ENCODE measurements at regions not wholly inside any gene's neighbourhood (a gene's known extent, or its start where the extent isn't known, plus 50 kb on each side); places are given as distances from the start of the nearest gene placed in this dataset.
"Not testable (repeated sequence)": the region's sequence is repeated elsewhere in the genome, so short reads cannot be mapped to it uniquely, and the experiment has no call there.

DNA sequence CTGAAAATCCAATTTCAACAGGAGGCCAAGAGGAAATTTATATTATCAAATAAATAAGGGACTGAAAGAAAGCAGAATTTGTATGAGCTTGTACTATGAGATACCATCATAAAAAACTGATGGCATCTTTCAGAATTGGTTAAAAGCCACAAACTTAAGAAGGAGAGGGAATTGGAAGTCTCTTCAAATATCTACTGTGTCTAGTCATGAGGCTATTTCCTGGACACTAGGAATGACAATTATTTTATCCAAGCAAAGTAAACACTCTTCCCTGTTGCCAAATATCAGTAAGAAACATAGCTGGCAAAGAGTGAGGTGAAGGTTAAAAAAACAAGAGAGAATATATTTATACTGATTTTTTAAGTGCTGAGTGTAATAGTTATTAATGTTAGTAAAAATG lies 101.5 kb upstream of the ARRDC3 start:
- Histone ChIP-seq H3K79me2 (replicated peaks; ENCODE audit: insufficient read depth, low read length) (no peaks in the 10 kb centered on the region), H3K4me3 (ENCODE audit: low read length) (no peak overlapping the region), H3K9ac (ENCODE audit: low read length) (no peak overlapping the region), H3K36me3 (ENCODE audit: insufficient read depth, low read length) (no peaks in the 10 kb centered on the region), H3K4me2 (ENCODE audit: low read length) (no peak overlapping the region), H3K27ac (ENCODE audit: low read length) (no peak overlapping the region), H3F3A (ENCODE audit: insufficient read depth, low read length, poor library complexity, severe bottlenecking) (no peaks in the 10 kb centered on the region), H4K20me1 (ENCODE audit: insufficient read depth) (no peaks in the 10 kb centered on the region), H3K9me2 (ENCODE audit: insufficient read depth, low read length) (no peaks in the 10 kb centered on the region), H3K9me3 (ENCODE audit: low read length) (peaks cover 4% of the 10 kb centered on the region), H3K27me3 (ENCODE audit: insufficient read depth, low read depth, low read length) (no peaks in the 10 kb centered on the region), H2AFZ (ENCODE audit: low read depth, low read length) (no peak overlapping the region)
- no peak for TF ChIP-seq SMC3 (conservative IDR thresholded peaks at IDR 0.05; ENCODE audit: poor library complexity)
- TF ChIP-seq REST (IDR thresholded peaks at IDR 0.05; ENCODE audit: borderline replicate concordance) = no peak
- TF ChIP-seq EP300 (conservative IDR thresholded peaks at IDR 0.05; ENCODE audit: poor library complexity, severe bottlenecking) = no peak
- TF ChIP-seq CTCF (IDR thresholded peaks at IDR 0.05; ENCODE audit: poor library complexity, severe bottlenecking) = no peak
- no peak for TF ChIP-seq EZH2 (IDR thresholded peaks at IDR 0.05; ENCODE audit: borderline replicate concordance, insufficient read depth, low read length, poor library complexity, severe bottlenecking)
- no peak for TF ChIP-seq POLR2AphosphoS5 (IDR thresholded peaks at IDR 0.05)
- TF ChIP-seq TAF1 (IDR thresholded peaks at IDR 0.05; ENCODE audit: low read depth) = no peak
- TF ChIP-seq MXI1 (conservative IDR thresholded peaks at IDR 0.05; ENCODE audit: poor library complexity, severe bottlenecking) = no peak
- TF ChIP-seq RAD21 (conservative IDR thresholded peaks at IDR 0.05) = no peak

DNA sequence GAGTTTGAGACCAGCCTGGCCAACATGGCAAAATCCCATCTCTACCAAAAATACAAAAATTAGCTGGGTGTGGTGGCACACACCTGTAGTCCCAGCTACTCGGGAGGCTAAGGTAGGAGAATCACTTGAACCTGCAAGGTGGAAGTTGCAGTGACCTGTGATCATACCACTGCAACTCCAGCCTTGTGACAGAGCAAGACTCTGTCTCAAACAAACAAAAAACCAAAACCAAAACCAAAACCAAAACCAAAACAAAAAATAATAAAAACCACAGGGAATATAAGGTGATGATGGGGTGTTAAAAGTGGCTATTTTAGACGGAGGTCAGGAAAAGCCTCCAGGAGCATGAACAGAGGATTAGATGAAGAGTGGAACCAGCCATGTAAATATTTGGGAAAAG lies 96.3 kb upstream of the ARRDC3 start:
- not testable (repeated sequence) for H4K20me1 ChIP-seq (ENCODE audit: insufficient read depth); H3K36me3 ChIP-seq (ENCODE audit: insufficient read depth, low read length); H3K4me3 ChIP-seq (ENCODE audit: low read length); H3K9me2 ChIP-seq (ENCODE audit: insufficient read depth, low read length); H3K79me2 ChIP-seq (replicated peaks; ENCODE audit: insufficient read depth, low read length); H3F3A ChIP-seq (ENCODE audit: insufficient read depth, low read length, poor library complexity, severe bottlenecking); H3K27ac ChIP-seq (ENCODE audit: low read length); H3K9me3 ChIP-seq (ENCODE audit: low read length); H3K9ac ChIP-seq (ENCODE audit: low read length); H3K4me2 ChIP-seq (ENCODE audit: low read length); H2AFZ ChIP-seq (ENCODE audit: low read depth, low read length); H3K27me3 ChIP-seq (ENCODE audit: insufficient read depth, low read depth, low read length)

GRCh38 chr5:91478096-91478495 lies 95.0 kb upstream of the ARRDC3 start:
- TF ChIP-seq EP300 (conservative IDR thresholded peaks at IDR 0.05; ENCODE audit: poor library complexity, severe bottlenecking) (no peak), CTCF (IDR thresholded peaks at IDR 0.05; ENCODE audit: poor library complexity, severe bottlenecking) (no peak), TAF1 (IDR thresholded peaks at IDR 0.05; ENCODE audit: low read depth) (no peak), EZH2 (IDR thresholded peaks at IDR 0.05; ENCODE audit: borderline replicate concordance, insufficient read depth, low read length, poor library complexity, severe bottlenecking) (no peak), POLR2AphosphoS5 (IDR thresholded peaks at IDR 0.05) (no peak), SMC3 (conservative IDR thresholded peaks at IDR 0.05; ENCODE audit: poor library complexity) (no peak), MXI1 (conservative IDR thresholded peaks at IDR 0.05; ENCODE audit: poor library complexity, severe bottlenecking) (no peak), RAD21 (conservative IDR thresholded peaks at IDR 0.05) (no peak), REST (IDR thresholded peaks at IDR 0.05; ENCODE audit: borderline replicate concordance) (no peak)
- H3K4me3 ChIP-seq (ENCODE audit: low read length) = no peak overlapping the region
- no peaks in the 10 kb centered on the region for H3K36me3 ChIP-seq (ENCODE audit: insufficient read depth, low read length)
- H3K27ac ChIP-seq (ENCODE audit: low read length) = no peak overlapping the region
- no peak overlapping the region for H2AFZ ChIP-seq (ENCODE audit: low read depth, low read length)
- H3K79me2 ChIP-seq (replicated peaks; ENCODE audit: insufficient read depth, low read length) = no peaks in the 10 kb centered on the region
- no peaks in the 10 kb centered on the region for H3K27me3 ChIP-seq (ENCODE audit: insufficient read depth, low read depth, low read length)
- no peaks in the 10 kb centered on the region for H3F3A ChIP-seq (ENCODE audit: insufficient read depth, low read length, poor library complexity, severe bottlenecking)
- H4K20me1 ChIP-seq (ENCODE audit: insufficient read depth) = no peaks in the 10 kb centered on the region
- H3K9me3 ChIP-seq (ENCODE audit: low read length) = no peaks in the 10 kb centered on the region
- H3K9me2 ChIP-seq (ENCODE audit: insufficient read depth, low read length) = no peaks in the 10 kb centered on the region
- no peak overlapping the region for H3K4me2 ChIP-seq (ENCODE audit: low read length)
- H3K9ac ChIP-seq (ENCODE audit: low read length) = no peak overlapping the region
